ENCODE measurements at regions not wholly inside any gene's neighbourhood (a gene's known extent, or its start where the extent isn't known, plus 50 kb on each side); places are given as distances from the start of the nearest gene placed in this dataset.

GRCh38 chr5:67997892-67998457 lies 217.6 kb upstream of the PIK3R1 start:
- TF ChIP-seq CTCF (IDR thresholded peaks at IDR 0.05) = no peak
- TF ChIP-seq POLR2AphosphoS5 (IDR thresholded peaks at IDR 0.05) = no peak
- no peak for TF ChIP-seq POLR2A (IDR thresholded peaks at IDR 0.05)

All from stomach (tissue), 4 donors.